IPS-15b (cell line): ENCODE measurements at regions not wholly inside any gene's neighbourhood (a gene's known extent, or its start where the extent isn't known, plus 50 kb on each side); places are given as distances from the start of the nearest gene placed in this dataset.

Experiments
- H3K27me3 ChIP-seq: one replicate; pipeline ENCODE4 v1.6.1; 2013; ENCODE audit warnings: low read length; ENCODE audit not compliant: control insufficient read depth, insufficient read depth
- H3K36me3 ChIP-seq: one replicate; pipeline ENCODE4 v1.6.1; 2013; ENCODE audit warnings: low read length; ENCODE audit not compliant: control insufficient read depth, insufficient read depth
- H3K4me1 ChIP-seq: one replicate; pipeline ENCODE4 v1.6.1; 2013; ENCODE audit warnings: mild to moderate bottlenecking, low read length; ENCODE audit not compliant: control insufficient read depth, insufficient read depth
- H3K4me3 ChIP-seq: one replicate; pipeline ENCODE4 v1.5.1; 2013; ENCODE audit warnings: low read depth, low read length
- H3K9ac ChIP-seq: one replicate; pipeline ENCODE4 v1.6.1; 2013; ENCODE audit warnings: low read depth, mild to moderate bottlenecking, low read length
- H3K9me3 ChIP-seq: one replicate; pipeline ENCODE4 v1.6.1; 2013; ENCODE audit warnings: mild to moderate bottlenecking, low read length; ENCODE audit not compliant: control insufficient read depth, insufficient read depth

DNA sequence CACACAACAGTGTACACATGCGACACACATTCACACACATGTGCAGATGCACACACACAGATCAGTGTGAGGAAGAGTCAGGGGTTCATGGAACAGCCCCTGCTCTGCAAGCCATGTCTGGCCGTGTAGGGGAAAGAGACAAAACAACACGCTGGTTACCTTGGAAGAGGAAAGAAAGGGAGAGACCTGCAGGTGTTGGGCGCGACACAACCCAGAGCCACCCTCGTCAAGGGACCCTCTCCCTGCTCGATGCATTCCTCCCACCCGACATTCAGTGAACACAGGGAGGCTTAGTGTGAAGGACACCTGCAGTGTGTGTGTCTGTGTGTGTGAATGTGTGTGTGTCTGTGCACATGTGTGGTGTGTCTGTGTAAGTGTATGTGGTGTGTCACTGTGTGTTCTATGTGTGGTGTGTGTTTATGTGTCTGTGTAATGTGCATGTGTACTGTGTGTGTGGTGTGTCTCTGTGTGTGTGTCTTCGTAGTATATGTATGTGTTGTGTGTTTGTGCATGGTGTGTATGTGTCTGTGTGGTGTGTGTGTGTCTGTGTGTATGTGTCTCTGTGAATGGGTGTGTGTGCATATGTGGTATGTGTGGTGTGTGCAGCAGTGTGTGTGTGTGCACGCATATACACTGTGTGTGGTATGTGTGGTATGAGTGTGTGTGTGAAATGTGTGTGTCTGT, 69.5 kb upstream of the PITRM1 start:
- Histone ChIP-seq H3K36me3 (no peaks in the 10 kb centered on the region), H3K9ac (no peak overlapping the region), H3K9me3 (no peaks in the 10 kb centered on the region), H3K4me3 (no peak overlapping the region), H3K4me1 (peaks cover 2% of the 10 kb centered on the region), H3K27me3 (no peaks in the 10 kb centered on the region)

DNA sequence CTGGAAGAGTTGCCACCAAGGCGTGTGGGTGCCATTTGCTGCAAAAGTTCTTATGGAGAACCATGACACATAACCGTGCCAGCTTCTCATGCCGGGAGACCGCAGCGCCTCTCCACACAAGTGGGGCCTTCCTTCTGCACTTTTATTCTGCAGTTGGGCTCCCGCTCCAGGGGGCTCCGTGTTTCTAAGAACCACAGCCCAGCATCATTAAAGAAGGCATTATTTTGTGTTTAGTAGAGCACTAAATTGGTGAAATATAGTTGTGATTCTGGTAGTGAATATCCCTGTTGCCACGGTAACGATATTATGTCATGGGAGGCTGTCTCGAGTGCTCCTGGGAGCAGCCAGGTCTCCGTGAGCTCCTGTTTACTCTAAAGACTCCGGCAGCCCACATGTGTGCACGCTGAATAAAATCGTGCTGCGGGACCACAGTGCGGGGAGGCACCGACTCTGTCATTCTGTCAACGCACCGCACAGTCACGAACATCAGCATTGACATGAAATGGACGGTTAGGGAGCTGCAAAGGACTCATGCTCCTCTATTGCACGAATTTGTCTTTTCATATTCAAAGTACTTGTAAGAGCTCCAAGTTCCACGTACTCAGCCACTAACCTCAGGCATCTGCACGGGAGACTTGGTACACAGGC, 68.8 kb upstream of the PITRM1 start:
- Histone ChIP-seq H3K4me3 (no peak overlapping the region), H3K9me3 (no peaks in the 10 kb centered on the region), H3K9ac (no peak overlapping the region), H3K4me1 (peaks cover 2% of the 10 kb centered on the region), H3K36me3 (no peaks in the 10 kb centered on the region), H3K27me3 (no peaks in the 10 kb centered on the region)

DNA sequence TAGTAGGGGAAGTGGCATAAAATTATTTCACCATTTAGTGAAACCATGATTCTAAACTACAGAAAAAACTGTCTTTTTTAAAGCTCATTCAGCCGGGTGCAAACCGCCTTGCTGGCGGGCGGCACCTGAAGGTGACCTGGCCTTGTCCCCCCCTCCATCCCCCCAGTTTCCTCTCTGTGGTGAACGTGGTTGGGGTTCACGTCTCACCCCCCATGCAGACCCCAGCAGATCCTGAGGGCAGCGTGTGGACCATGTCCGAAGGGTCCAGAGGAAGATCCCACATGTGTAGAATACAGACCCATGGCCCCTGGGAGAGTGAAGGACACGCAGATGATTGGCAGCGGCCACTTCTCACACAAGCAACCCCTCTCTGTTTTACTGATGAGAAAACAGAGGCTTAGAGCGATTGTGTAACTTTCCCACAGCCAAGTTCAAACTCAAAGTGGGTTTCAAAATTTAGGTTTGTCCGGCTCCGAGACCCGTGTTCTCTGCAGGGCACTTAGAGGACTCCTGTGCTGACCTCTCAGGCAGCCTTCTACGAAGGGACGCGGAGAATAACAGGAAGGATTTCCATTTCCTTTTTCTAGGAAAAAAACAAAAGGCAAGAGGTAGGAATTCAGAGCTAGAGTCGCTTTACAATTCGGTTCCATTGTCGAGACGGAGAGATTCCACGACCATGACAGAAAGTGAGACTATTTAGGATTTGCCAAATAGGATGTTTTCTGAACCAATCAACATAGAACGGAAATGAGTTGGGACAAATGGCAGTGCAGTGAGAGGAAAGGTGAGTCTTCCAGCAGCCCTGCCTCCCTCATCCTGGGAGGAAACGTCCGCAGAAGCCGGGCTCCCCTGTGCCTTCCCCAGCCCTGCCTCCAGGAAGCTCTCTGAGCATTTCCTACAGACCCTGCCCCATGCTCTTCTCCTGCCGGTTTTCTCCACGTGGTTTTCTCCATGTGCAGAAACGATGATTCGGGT, 67.6 kb upstream of the PITRM1 start:
- no peak overlapping the region for H3K9ac ChIP-seq
- H3K4me3 ChIP-seq = no peak overlapping the region
- H3K36me3 ChIP-seq = no peaks in the 10 kb centered on the region
- H3K9me3 ChIP-seq = no peaks in the 10 kb centered on the region
- peaks cover 2% of the 10 kb centered on the region for H3K4me1 ChIP-seq
- no peaks in the 10 kb centered on the region for H3K27me3 ChIP-seq

DNA sequence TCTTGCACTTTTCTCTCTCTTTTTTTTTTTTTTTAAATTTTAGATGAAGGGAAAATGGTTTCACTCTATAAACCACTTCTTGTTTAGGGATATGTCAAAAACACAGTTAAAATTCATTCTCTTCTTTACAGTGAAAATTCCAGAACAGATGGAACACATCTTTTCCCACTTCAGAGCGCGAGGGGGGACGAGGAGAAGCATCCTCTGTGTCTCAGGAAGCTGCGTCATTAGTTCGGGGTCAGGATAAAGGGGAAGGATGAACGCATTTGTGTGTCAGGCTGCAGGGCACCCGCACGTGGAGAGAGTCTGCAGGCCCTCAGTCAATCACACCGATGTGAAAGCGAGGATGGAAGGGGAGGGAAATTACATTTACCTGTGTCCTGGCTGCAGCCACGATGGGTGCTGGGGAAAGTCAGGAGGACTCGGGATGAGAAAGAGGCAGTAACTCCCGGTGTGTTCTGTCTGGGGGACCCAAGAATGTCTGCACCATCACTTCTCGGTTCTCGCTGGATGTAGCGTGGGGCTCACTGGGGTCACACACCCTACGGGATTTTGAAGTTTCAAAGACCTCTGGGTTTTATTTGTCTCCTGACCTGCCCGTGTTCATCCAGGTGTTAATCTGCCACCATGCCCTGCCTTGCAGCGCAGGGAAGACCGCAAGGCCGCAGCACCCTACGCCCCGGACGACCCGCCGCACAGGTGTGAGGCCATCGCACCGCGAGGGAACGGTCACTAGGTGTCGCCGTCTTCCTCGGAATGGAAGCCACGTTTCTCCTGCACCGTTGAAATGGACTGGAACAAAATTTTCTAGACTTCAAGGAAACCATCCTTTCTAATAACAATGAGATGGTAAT, 66.7 kb upstream of the PITRM1 start:
- peaks cover 2% of the 10 kb centered on the region for H3K4me1 ChIP-seq
- no peak overlapping the region for H3K4me3 ChIP-seq
- H3K9me3 ChIP-seq = no peaks in the 10 kb centered on the region
- no peaks in the 10 kb centered on the region for H3K36me3 ChIP-seq
- H3K27me3 ChIP-seq = no peaks in the 10 kb centered on the region
- H3K9ac ChIP-seq = no peak overlapping the region

DNA sequence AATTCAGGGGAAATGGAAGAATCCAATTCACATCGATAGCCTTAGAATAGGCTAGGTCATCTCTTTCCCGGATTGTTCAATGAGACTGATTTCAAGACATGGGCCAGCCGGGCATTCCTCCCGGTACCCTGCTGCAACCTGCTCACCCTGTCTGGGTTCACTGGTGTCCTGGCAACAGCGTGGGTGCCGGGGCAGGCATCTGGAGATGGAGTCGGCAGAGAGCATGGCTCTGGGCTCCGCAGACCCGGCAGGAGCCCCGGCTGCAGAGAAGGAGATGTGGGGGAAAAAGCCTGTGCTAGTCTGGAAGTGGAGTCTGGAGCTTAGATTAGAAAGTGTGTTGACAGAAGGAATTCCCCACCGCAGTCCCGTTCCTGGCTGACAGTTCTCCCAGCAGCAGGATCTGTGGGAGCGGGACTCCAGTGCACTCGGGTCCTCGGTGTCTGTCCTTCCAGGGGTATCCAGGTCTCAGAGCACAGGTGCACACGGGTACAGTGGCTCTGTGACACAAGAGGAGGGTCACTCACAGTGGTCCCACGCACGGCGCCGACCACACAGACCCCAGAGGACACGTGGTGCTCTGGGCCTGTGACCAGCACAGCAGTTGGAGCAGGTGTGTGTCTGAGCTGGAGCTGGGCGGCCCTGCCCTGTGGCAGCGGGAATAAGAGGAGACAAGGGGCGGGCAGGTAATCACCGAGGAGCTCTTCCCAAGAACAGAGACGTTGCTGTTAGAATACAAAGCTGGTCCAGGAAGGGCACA, 65.7 kb upstream of the PITRM1 start:
- Histone ChIP-seq H3K4me3 (no peak overlapping the region), H3K9me3 (no peaks in the 10 kb centered on the region), H3K9ac (no peak overlapping the region), H3K4me1 (peaks cover 2% of the 10 kb centered on the region), H3K36me3 (no peaks in the 10 kb centered on the region), H3K27me3 (no peaks in the 10 kb centered on the region)

DNA sequence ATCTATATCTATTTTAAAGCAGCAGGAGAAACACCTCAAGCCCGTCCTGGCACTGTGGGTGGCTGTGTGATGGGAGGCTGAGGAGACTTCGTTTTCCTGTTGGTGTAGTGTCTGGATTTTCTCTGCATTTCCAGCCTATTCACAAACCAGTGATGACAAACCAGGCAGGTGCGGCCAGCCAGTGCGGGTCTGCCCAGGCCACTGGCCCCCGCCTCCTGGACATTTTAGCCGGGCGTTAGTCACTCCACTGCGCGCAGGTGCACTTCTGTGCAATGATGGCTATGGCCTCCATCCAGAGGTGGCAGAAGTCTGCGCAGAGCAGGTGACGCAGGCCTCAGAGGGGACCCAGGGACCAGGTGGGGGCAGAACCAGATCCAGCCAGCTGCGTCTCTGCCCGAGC, 64.9 kb upstream of the PITRM1 start:
- no peaks in the 10 kb centered on the region for H3K9me3 ChIP-seq
- H3K9ac ChIP-seq = no peak overlapping the region
- no peaks in the 10 kb centered on the region for H3K27me3 ChIP-seq
- H3K36me3 ChIP-seq = no peaks in the 10 kb centered on the region
- H3K4me1 ChIP-seq = peaks cover 2% of the 10 kb centered on the region
- no peak overlapping the region for H3K4me3 ChIP-seq

DNA sequence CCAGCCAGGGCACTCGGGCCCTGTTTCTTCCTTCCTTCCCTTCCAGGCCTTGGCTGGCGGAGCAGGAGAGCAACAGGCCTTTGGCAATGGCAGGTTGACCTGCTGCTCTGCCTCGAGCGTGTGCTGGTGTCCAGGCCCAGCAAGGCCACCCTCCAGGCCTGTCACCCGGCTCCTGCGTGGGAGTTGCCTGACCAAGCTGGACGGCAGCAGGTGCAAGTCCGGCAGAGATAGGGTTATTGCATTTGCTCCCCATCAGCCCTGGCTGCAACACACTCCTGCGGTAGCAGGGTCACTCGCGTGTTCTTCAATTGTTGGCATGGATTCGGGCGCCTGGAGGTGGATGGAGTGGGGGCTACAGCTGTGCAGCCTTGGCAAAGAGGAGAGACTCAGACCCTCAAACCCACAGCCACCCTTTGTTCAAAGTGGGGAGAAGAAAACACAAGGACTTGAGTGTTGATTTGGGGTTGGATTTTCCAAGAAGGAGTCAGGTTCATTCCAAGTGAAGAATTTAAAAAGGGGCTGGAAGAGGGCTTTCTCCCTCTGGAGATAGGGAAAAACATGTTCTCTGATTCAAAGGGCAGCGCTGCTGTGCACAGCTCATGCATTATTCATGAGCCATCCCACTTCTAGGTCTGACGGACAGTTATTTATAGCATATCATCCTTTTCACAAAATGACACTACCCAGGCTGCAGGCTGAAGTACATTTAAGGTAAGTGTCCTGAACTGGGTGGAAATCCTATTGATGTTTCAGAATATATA, 64.2 kb upstream of the PITRM1 start:
- peaks cover 2% of the 10 kb centered on the region for H3K4me1 ChIP-seq
- no peaks in the 10 kb centered on the region for H3K9me3 ChIP-seq
- no peaks in the 10 kb centered on the region for H3K27me3 ChIP-seq
- H3K9ac ChIP-seq = no peak overlapping the region
- no peak overlapping the region for H3K4me3 ChIP-seq
- no peaks in the 10 kb centered on the region for H3K36me3 ChIP-seq

DNA sequence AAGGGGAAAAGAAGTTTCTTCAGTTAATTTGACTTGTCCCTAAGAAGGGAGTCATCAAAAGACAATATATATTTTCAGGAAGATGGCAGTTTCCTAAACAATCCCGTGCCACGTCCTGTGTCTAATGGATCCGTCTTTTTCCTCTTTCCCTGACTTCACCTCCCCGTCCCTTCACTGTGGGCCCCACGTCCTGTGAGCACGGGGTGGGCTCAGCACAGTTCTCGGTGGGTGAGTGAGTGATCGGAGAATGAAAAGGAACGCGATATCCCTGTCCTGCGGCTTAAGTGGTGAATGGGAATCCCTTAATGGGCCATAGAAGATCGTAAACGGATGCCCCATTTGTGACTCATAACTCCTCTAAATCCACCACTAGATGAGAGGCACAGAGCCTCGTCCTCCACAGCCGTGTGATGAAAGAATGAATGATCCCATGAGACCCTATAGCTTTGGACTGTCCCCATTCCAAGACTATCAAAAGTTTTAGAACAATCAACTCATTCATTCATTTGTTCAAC, 63.5 kb upstream of the PITRM1 start:
- Histone ChIP-seq H3K27me3 (no peaks in the 10 kb centered on the region), H3K9me3 (no peaks in the 10 kb centered on the region), H3K4me3 (no peak overlapping the region), H3K4me1 (peaks cover 2% of the 10 kb centered on the region), H3K9ac (no peak overlapping the region), H3K36me3 (no peaks in the 10 kb centered on the region)

DNA sequence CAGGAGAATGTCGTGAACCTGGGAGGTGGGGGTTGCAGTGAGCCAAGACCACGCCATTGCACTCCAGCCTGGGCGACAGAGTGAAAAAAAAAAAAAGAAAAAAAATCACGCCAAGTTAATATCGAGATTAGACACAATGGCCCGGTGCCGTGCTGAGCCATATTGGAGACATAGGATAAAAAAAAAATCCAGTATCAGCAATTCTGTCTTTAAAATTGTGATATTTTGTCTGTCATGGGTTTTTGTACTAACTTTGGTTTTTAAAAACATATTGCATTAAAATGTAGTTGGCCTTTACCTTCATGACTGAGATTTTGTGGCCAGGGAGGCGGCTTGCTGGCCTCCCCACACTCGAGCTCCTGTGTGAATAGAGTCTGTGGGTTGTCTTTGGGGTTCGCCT, 62.8 kb upstream of the PITRM1 start:
- Histone ChIP-seq H3K4me3 (no peak overlapping the region), H3K36me3 (no peaks in the 10 kb centered on the region), H3K9ac (no peak overlapping the region), H3K27me3 (no peaks in the 10 kb centered on the region), H3K4me1 (peaks cover 2% of the 10 kb centered on the region), H3K9me3 (no peaks in the 10 kb centered on the region)

DNA sequence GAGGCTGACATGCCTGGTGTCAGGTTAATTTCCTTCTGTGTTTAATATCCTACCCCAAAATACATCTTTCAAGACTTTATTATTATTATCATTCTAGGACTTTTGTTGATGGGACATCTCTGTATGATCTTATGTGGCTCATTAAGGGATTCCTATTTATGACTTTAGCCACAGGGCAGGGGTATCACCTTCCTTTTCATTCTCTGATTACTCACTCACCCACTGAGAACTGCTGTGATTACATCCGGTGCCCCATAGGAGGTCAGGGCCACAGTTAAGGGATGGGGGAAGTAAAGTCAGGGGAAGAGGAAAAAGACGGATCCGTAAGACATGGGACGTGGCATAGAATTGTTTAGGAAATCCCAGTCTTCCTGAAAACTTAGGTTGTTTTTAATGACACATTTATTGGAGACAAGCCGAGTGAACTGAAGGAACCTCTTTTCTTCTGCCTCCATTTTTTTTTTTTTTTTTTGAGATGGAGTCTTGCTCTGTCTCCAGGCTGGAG, 61.0 kb upstream of the PITRM1 start:
- H3K27me3 ChIP-seq = no peaks in the 10 kb centered on the region
- H3K9me3 ChIP-seq = no peaks in the 10 kb centered on the region
- H3K4me1 ChIP-seq = no peaks in the 10 kb centered on the region
- H3K9ac ChIP-seq = no peak overlapping the region
- H3K4me3 ChIP-seq = no peak overlapping the region
- no peaks in the 10 kb centered on the region for H3K36me3 ChIP-seq
